Peyer's patch (tissue), 4 donors: ENCODE measurements at regions not wholly inside any gene's neighbourhood (a gene's known extent, or its start where the extent isn't known, plus 50 kb on each side); places are given as distances from the start of the nearest gene placed in this dataset.
"Not testable (repeated sequence)": the region's sequence is repeated elsewhere in the genome, so short reads cannot be mapped to it uniquely, and the experiment has no call there.

Experiments
- DNase-seq, 3 donors: peaks; one replicate each; pipeline ENCODE4 v3.0.0-alpha.2; 2017 to 2019
- H3K27ac ChIP-seq, 4 donors: fragments of 200-600 bp; sonication (generic); one replicate each; pipeline ENCODE4 v1.5.1; 2016 to 2019
- H3K27me3 ChIP-seq, 2 donors: fragments of 200-600 bp; sonication (generic); one replicate each; pipeline ENCODE4 v1.5.1; 2019
- H3K36me3 ChIP-seq, 3 donors: fragments of 200-600 bp; sonication (generic); one replicate each; pipeline ENCODE4 v1.5.1; 2016 to 2019
- H3K4me1 ChIP-seq, 4 donors: fragments of 200-600 bp; sonication (generic); one replicate each; pipeline ENCODE4 v1.5.1; 2016 to 2019
- H3K4me3 ChIP-seq, 4 donors: fragments of 200-600 bp; sonication (generic); 1 replicate in 3 of 4; 2 replicates in 1 of 4; pipeline ENCODE4 v1.5.1; 2016 to 2019; ENCODE audit warnings: mild to moderate bottlenecking in 1 of 4
- H3K9me3 ChIP-seq, 4 donors: fragments of 200-600 bp; sonication (generic); one replicate each; pipeline ENCODE4 v1.5.1; 2016 to 2019; ENCODE audit warnings: mild to moderate bottlenecking in 1 of 4
- CTCF ChIP-seq, 6 experiments: fragments of 450-650 bp in 4 of 6; fragments of 200-600 bp in 2 of 6; sonication (generic) in 1 of 6; IDR thresholded peaks; one replicate each; pipeline ENCODE4 v1.5.1; 2017 to 2019; ENCODE audit warnings: antibody characterized with exemption in 6 of 6, mild to moderate bottlenecking in 3 of 6, moderate library complexity in 1 of 6
- POLR2A ChIP-seq, 2 donors: fragments of 450-650 bp; IDR thresholded peaks; one replicate each; pipeline ENCODE4 v1.5.1; 2017; ENCODE audit warnings: antibody characterized with exemption in 2 of 2, mild to moderate bottlenecking in 2 of 2, moderate library complexity in 2 of 2

DNA sequence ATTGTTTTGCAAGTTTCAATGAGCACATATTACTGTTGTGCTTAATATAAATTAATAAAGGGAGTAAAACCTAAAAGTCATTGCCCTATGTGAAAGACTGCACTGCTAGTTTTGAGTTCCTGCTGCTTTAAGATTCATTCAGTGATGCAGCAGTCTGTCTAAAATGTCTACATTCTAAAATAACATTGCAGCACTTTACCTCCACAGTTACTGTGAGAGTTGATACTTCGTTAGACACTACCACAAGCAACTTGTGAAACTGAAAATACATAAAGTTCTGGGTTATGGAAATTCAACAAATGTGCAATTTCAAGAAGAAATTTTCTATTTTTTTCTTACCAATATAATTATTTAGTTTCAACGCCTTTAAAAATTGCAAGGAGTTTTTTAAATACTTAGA, 1175.2 kb upstream of the DIAPH2 start:
- H3K4me1 ChIP-seq: no peaks in the 10 kb centered on the region
- TF ChIP-seq CTCF (IDR thresholded peaks at IDR 0.05) (no peak), POLR2A (IDR thresholded peaks at IDR 0.05) (no peak)
- H3K27me3 ChIP-seq: no peaks in the 10 kb centered on the region

DNA sequence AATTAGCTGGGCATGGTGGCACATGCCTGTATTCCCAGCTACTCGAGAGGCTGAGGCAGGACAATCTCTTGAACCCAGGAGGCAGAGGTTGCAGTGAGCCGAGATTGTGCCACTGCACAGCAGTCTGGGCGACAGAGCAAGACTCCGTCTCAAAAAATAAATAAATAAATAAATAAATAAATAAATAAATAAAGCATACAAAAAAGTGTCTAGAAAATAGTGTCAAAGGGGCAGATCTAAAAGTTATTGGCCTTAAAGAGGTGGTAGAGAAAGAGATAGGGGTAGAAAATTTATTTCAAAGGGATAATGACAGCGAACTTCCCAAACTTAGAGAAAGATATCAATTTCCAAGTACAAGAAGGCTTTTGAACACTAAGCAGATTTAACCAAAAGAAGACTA, 1160.6 kb upstream of the DIAPH2 start:
- not testable (repeated sequence) for H3K4me3 ChIP-seq, H3K27ac ChIP-seq

More for the DNA sequence above, 1175.2 kb upstream of the DIAPH2 start:
- H3K9me3 ChIP-seq: no peaks in the 10 kb centered on the region
- H3K4me3 ChIP-seq: no peak overlapping the region
- no peak overlapping the region for H3K27ac ChIP-seq
- no peaks in the 10 kb centered on the region for H3K36me3 ChIP-seq
- DNase-seq: no peak

GRCh38 chrX:95536111-95536510, 1148.5 kb upstream of the DIAPH2 start:
- H3K27ac ChIP-seq: no peak overlapping the region
- DNase-seq: no peak
- TF ChIP-seq CTCF (IDR thresholded peaks at IDR 0.05) (no peak), POLR2A (IDR thresholded peaks at IDR 0.05) (no peak)
- H3K36me3 ChIP-seq: no peaks in the 10 kb centered on the region
- H3K4me3 ChIP-seq: no peak overlapping the region
- no peaks in the 10 kb centered on the region for H3K27me3 ChIP-seq
- H3K4me1 ChIP-seq: no peaks in the 10 kb centered on the region
- H3K9me3 ChIP-seq: no peaks in the 10 kb centered on the region

More for the DNA sequence above, 1160.6 kb upstream of the DIAPH2 start:
- not testable (repeated sequence) for H3K36me3 ChIP-seq, DNase-seq, H3K9me3 ChIP-seq, H3K27me3 ChIP-seq, H3K4me1 ChIP-seq

GRCh38 chrX:95536661-95537060, 1148.0 kb upstream of the DIAPH2 start:
- Histone ChIP-seq H3K4me3 (no peak overlapping the region), H3K36me3 (no peaks in the 10 kb centered on the region), H3K27ac (no peak overlapping the region), H3K4me1 (no peaks in the 10 kb centered on the region), H3K9me3 (no peaks in the 10 kb centered on the region), H3K27me3 (no peaks in the 10 kb centered on the region)
- no peak for DNase-seq
- TF ChIP-seq POLR2A (IDR thresholded peaks at IDR 0.05) (no peak), CTCF (IDR thresholded peaks at IDR 0.05) (no peak)

GRCh38 chrX:95539041-95539440, 1145.6 kb upstream of the DIAPH2 start:
- Histone ChIP-seq H3K36me3 (no peaks in the 10 kb centered on the region), H3K9me3 (no peaks in the 10 kb centered on the region), H3K4me3 (no peak overlapping the region), H3K27me3 (no peaks in the 10 kb centered on the region), H3K4me1 (no peaks in the 10 kb centered on the region), H3K27ac (no peak overlapping the region)
- no peak for DNase-seq
- TF ChIP-seq CTCF (IDR thresholded peaks at IDR 0.05) (no peak), POLR2A (IDR thresholded peaks at IDR 0.05) (no peak)

GRCh38 chrX:95549552-95549951, 1135.1 kb upstream of the DIAPH2 start:
- H3K9me3 ChIP-seq, DNase-seq, H3K4me3 ChIP-seq, H3K4me1 ChIP-seq, H3K36me3 ChIP-seq, H3K27me3 ChIP-seq, H3K27ac ChIP-seq: not testable (repeated sequence)

GRCh38 chrX:95585321-95585720, 1099.3 kb upstream of the DIAPH2 start:
- DNase-seq: no peak
- TF ChIP-seq POLR2A (IDR thresholded peaks at IDR 0.05): no peak
- TF ChIP-seq CTCF (IDR thresholded peaks at IDR 0.05): no peak
- H3K4me3 ChIP-seq: no peak overlapping the region
- no peaks in the 10 kb centered on the region for H3K9me3 ChIP-seq
- H3K36me3 ChIP-seq: no peaks in the 10 kb centered on the region
- no peaks in the 10 kb centered on the region for H3K4me1 ChIP-seq
- H3K27ac ChIP-seq: no peak overlapping the region
- no peaks in the 10 kb centered on the region for H3K27me3 ChIP-seq
